ENCODE measurements at regions not wholly inside any gene's neighbourhood (a gene's known extent, or its start where the extent isn't known, plus 50 kb on each side); places are given as distances from the start of the nearest gene placed in this dataset.

GRCh38 chr22:46066691-46067090 is 83.6 kb upstream of the PPARA start:
- DNase-seq (ENCODE audit: low read depth) = peak; percentile 65

DNA sequence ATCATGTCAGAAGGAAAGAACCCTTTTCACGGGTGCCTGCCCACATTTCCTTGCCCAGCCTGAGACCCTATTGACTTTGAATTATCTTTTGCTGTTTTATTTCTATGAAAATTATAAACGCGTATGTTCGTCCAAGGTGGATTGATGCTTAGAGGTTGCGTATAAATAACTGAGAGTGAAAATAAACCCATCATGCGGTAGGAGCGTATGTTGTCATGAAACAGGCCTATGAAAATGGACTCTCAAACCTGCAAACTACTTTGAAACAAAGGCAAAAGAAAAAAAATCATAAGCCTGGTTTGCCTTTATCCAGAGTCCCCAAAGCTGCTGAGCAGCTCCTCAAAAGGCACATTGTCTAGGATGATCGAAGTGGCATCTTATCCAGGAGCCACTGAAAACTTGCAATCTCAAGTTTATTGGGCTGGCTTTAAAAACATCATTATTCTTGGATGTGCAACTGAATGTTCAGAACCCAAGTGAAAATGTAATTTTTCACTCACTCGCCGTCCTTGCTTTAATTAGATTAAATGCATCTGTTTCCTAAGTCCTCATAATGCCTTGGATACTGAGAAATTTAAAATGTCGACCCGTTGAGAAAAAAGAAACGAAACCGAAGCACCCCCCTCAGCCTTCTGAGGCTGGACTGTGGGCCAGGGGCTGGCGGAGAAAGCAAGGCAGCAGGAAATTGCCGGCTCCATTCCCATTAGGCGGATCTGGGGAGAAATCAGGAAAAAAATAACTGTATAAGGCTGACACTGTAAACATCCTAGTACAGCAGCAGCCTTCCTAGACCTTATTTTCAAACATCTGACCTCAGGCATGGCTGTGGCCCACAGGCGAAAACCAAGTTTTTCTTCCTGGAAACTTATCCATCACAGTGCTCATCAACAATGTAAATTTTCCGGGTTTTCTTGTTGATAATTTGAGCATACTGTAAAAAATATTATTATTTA is 82.9 kb upstream of the PPARA start:
- peak; percentile 38 for DNase-seq (ENCODE audit: low read depth)

- DNase-seq (ENCODE audit: low read depth) = no peak
Measured at GRCh38 chr22:46068181-46068592, 82.1 kb upstream of the PPARA start.

GRCh38 chr22:46068593-46069491 is 81.5 kb upstream of the PPARA start:
- DNase-seq (ENCODE audit: low read depth) = peak; percentile 93

DNA sequence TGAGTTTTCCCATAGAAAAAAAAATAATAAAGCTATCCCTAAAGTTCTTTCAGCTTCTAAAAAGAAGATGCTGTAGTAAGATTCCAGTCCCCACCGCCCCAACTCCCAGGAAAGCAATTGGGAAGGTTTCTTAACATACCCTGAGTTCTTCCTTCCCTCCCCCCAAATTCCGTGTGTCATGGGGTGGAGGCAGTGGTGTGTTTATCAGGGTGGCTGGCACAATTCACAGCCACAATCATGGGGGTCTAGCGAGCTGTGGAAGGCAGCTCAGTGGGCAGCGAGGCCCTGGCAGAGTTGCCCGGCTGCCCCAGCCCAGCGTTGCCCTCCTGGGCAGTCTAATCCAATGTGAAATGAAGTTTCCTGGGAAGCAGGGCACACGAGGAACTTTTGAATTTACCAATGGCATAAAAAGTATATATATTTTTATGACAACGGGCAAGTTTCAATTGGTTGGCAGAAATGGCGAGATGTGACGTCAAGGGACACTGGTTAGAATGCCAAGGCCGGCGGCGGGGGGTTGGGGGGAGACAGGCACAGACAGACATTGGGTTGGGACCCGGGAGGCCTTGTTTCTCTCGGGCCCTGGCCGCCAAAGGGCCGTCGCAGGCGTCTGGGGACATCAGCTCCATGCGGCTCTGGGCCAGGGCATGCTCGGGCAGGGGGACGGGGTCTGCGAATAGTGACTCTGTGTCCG is 80.7 kb upstream of the PPARA start:
- DNase-seq (ENCODE audit: low read depth) = peak; percentile 92

- peak; percentile 78 for DNase-seq (ENCODE audit: low read depth)
Measured at GRCh38 chr22:46070215-46070802, 80.0 kb upstream of the PPARA start.

DNA sequence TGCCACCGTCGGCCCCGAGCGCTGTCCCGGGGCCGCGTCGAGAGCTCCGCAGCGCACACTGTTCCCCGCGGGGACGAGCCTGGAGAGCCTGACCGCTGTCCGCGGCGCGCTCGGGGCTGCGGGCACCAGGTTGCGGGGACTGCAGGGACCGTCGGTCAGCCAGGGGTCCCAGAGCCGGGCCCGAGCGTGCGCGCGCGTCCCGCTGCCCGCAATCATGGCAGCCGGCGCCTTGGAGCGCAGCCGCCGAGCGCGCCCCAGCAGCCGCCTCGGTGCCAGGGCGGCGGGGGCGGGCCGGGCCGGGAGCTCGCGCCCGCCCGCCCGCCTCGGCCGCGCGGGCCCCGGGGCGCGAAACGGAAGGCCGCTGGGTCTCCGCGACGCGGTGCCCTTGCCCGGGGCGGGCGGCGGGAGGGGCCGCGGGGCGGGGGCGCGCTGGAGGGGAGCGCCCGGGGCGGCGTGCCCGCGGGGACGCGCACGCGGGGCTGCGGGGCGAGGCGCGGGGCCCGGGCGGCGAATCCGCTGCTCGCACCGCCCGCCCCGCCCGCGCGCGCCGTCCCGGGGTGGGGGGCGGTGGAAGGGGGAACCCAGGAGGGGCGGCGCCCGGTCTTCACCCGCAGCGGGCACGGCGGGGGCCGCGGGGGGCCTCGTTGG is 79.4 kb upstream of the PPARA start:
- DNase-seq (ENCODE audit: low read depth) = peak; percentile 83

DNA sequence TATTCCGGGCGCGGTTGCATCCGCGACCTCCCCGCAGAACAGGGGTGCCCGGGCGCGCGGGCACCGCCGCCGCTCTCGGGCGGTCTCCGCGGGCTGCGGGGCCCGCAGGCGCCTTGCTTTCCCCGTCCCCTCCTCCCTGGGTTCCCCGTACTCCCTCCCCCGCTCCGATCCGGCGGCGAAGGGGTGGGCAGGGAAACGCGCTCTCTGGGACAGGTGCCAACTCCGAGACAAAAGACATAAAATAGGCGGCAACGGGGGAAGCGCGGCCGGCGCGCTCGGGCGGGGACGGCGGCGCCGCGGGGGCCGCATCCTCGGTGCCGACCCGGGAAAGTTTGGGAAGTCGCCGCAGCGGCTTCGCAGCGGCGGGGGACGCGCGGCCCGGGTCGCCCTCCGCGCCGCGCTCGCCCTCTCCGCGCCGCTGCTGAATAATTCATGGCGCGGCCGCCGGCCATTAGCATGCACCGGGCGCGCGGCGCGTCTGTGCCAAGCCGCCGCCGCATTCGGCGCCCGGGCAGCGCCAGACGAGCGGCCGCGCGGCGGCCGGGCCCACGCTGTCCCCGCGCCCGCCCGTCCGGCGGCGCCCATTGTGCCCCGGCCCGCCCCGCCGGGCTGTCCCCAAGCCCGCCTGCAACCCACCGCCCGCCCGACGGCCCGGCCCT is 78.7 kb upstream of the PPARA start:
- DNase-seq (ENCODE audit: low read depth) = peak; percentile 95

GRCh38 chr22:46072110-46072881 is 78.0 kb upstream of the PPARA start:
- DNase-seq (ENCODE audit: low read depth) = peak; percentile 78

DNA sequence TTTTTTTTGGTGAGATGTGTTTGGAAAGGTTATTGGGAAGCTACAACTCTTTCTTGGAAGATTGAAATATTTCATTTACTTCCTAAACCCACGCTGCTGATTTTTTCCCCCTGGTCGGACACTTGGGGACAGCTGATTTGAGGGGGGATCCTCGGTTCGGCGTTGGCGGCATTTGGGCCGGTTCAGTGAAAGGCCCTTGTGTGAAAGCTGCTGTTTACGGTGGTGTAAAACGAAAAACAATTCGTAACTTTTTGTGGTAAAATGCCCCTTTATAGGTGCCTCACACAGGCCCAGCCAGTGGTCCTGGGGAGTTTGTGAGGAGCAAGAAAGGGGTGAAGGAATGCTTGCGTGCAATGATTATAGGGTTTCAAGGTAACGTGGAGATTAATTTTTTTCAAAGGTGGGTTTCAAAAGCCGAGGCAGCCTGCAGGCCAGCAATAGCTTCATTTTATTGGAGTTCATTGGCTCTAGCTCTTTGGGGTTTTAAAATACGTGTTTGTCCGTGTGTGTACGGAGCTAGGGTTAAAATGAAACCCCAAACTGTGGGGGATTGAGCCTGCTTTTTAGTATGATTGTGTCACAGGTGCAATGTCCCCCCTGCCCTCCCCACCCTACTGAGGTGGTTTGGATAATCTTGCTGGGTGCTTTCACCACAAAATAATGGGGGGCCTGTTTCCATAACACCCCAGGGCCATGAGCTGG is 77.2 kb upstream of the PPARA start:
- DNase-seq (ENCODE audit: low read depth) = no peak

GRCh38 chr22:46073683-46074504 is 76.4 kb upstream of the PPARA start:
- no peak for DNase-seq (ENCODE audit: low read depth)

- DNase-seq (ENCODE audit: low read depth) = no peak
Measured at GRCh38 chr22:46074771-46075551, 75.4 kb upstream of the PPARA start.

- no peak for DNase-seq (ENCODE audit: low read depth)
Measured at GRCh38 chr22:46075764-46076531, 74.4 kb upstream of the PPARA start.

- peak; percentile 63 for DNase-seq (ENCODE audit: low read depth)
Measured at GRCh38 chr22:46076651-46077339, 73.5 kb upstream of the PPARA start.

DNA sequence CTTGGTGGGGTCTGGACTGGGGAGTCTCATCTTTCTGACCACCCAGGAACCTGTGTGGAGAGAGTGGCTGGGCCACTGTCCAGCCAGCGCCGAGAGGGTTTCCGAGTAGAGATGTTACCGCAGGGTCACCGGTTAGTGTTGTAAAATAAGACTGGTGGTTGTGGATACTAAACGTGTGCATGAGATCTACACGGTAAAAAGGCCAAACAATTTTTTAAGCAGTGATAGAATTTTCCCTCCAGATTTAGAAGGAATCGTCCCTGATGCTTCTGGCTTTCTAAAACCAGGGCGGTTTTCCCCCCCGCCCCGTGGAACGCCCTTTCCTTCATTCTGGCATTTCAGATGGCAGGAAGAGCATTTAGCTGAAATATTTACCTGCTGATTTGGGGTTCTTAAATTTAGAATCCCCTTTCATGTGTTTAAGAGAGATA is 72.6 kb upstream of the PPARA start:
- DNase-seq (ENCODE audit: low read depth) = no peak

All from Daoy (cell line).